H9 (cell line): ENCODE measurements at regions not wholly inside any gene's neighbourhood (a gene's known extent, or its start where the extent isn't known, plus 50 kb on each side); places are given as distances from the start of the nearest gene placed in this dataset.

Experiments
- DNase-seq: peaks from one replicate; pipeline ENCODE4 v3.0.0-alpha.2; 2017
- H2AFZ ChIP-seq: one replicate; pipeline ENCODE4 v1.6.1; 2013; ENCODE audit warnings: mild to moderate bottlenecking, low read length, control low read depth, moderate library complexity
- H2AK5ac ChIP-seq: 2 replicates; pipeline ENCODE4 v1.6.1; 2013; ENCODE audit warnings: low read length, control low read depth, mixed read lengths; ENCODE audit not compliant: insufficient read length
- H2BK120ac ChIP-seq: one replicate; pipeline ENCODE4 v1.6.1; 2013; ENCODE audit warnings: low read depth, mild to moderate bottlenecking, low read length, control low read depth, inconsistent platforms; ENCODE audit not compliant: poor library complexity, severe bottlenecking
- H2BK12ac ChIP-seq: 2 replicates; pipeline ENCODE4 v1.6.1; 2013; ENCODE audit warnings: low read length, control low read depth, mixed read lengths, low read depth; ENCODE audit not compliant: insufficient read length
- H2BK15ac ChIP-seq: 2 replicates; pipeline ENCODE4 v1.6.1; 2013; ENCODE audit warnings: low read depth, low read length, control low read depth
- H2BK20ac ChIP-seq: one replicate; pipeline ENCODE4 v1.6.1; 2013; ENCODE audit warnings: low read depth, mild to moderate bottlenecking, low read length, control low read depth, inconsistent platforms; ENCODE audit not compliant: poor library complexity, severe bottlenecking
- H2BK5ac ChIP-seq: 2 replicates; pipeline ENCODE4 v1.6.1; 2013; ENCODE audit warnings: low read length, control low read depth, mixed read lengths; ENCODE audit not compliant: insufficient read length
- H3K14ac ChIP-seq: 2 replicates; pipeline ENCODE4 v1.6.1; 2013; ENCODE audit warnings: low read length, control low read depth; ENCODE audit not compliant: insufficient read depth
- H3K18ac ChIP-seq: 2 replicates; pipeline ENCODE4 v1.6.1; 2013; ENCODE audit warnings: low read depth, mild to moderate bottlenecking, mixed read lengths, low read length, control low read depth; ENCODE audit not compliant: insufficient read length
- H3K23ac ChIP-seq: 2 replicates; pipeline ENCODE4 v1.6.1; 2013; ENCODE audit warnings: low read length, control low read depth, mixed read lengths, low read depth; ENCODE audit not compliant: insufficient read length
- H3K23me2 ChIP-seq: 2 replicates; pipeline ENCODE4 v1.6.1; 2013; ENCODE audit warnings: low read depth, mild to moderate bottlenecking, mixed read lengths, low read length, control low read depth; ENCODE audit not compliant: insufficient read length, poor library complexity, severe bottlenecking
- H3K27ac ChIP-seq: 2 replicates; pipeline ENCODE4 v1.5.1; 2013; ENCODE audit warnings: low read length, control low read depth, mixed read lengths, low read depth; ENCODE audit not compliant: insufficient read length
- H3K27me3 ChIP-seq: 2 replicates; pipeline ENCODE4 v1.6.1; 2013; ENCODE audit warnings: low read length, control low read depth, inconsistent platforms; ENCODE audit not compliant: insufficient read depth
- H3K4ac ChIP-seq: 2 replicates; pipeline ENCODE4 v1.6.1; 2013; ENCODE audit warnings: low read depth, mild to moderate bottlenecking, control low read depth, inconsistent platforms, low read length, moderate library complexity
- H3K4me1 ChIP-seq: 2 replicates; pipeline ENCODE4 v1.6.1; 2013; ENCODE audit warnings: low read length, control low read depth, inconsistent platforms; ENCODE audit not compliant: insufficient read depth
- H3K4me2 ChIP-seq: 2 replicates; pipeline ENCODE4 v1.6.1; 2013; ENCODE audit warnings: low read length, control low read depth, mixed read lengths; ENCODE audit not compliant: insufficient read length, insufficient read depth
- H3K56ac ChIP-seq: 2 replicates; pipeline ENCODE4 v1.6.1; 2013; ENCODE audit warnings: low read depth, mild to moderate bottlenecking, mixed read lengths, low read length, control low read depth; ENCODE audit not compliant: insufficient read length
- H3K79me1 ChIP-seq: 2 replicates; pipeline ENCODE4 v1.6.1; 2013; ENCODE audit warnings: low read depth, mild to moderate bottlenecking, moderate library complexity, low read length, control low read depth, inconsistent platforms; ENCODE audit not compliant: insufficient read depth, poor library complexity, severe bottlenecking
- H3K79me2 ChIP-seq: 2 replicates; pipeline ENCODE4 v1.6.1; 2013; ENCODE audit warnings: low read length, control low read depth, inconsistent platforms; ENCODE audit not compliant: insufficient read depth
- H3K9ac ChIP-seq: 2 replicates; pipeline ENCODE4 v1.6.1; 2013; ENCODE audit warnings: low read length, control low read depth, mixed read lengths; ENCODE audit not compliant: insufficient read length; ENCODE audit errors: extremely low read depth
- H3K9me3 ChIP-seq: one replicate; pipeline ENCODE4 v1.6.1; 2013; ENCODE audit warnings: low read depth, low read length, inconsistent platforms; ENCODE audit not compliant: control insufficient read depth
- H3T11ph ChIP-seq: one replicate; pipeline ENCODE4 v1.6.1; 2013; ENCODE audit warnings: mild to moderate bottlenecking, low read length, control low read depth, inconsistent platforms
- H4K20me1 ChIP-seq: one replicate; pipeline ENCODE4 v1.6.1; 2013; ENCODE audit not compliant: control insufficient read depth, insufficient read length, insufficient read depth
- H4K5ac ChIP-seq: 2 replicates; pipeline ENCODE4 v1.6.1; 2013; ENCODE audit warnings: low read depth, mild to moderate bottlenecking, mixed read lengths, low read length, control low read depth; ENCODE audit not compliant: insufficient read length
- H4K8ac ChIP-seq: replicated peaks from 2 replicates; pipeline ENCODE4 v1.6.1; 2013; ENCODE audit warnings: low read length, control low read depth, mixed read lengths, low read depth; ENCODE audit not compliant: insufficient read length
- H4K91ac ChIP-seq: 2 replicates; pipeline ENCODE4 v1.6.1; 2013; ENCODE audit warnings: low read depth, mild to moderate bottlenecking, moderate library complexity, mixed read lengths, low read length, control low read depth; ENCODE audit not compliant: insufficient read length
- H3K27ac Mint-ChIP-seq, 3 experiments: 2 replicates in 2 of 3; 3 replicates in 1 of 3; pipeline ENCODE4 v1.8.0; 2020 to 2021; ENCODE audit warnings: mixed read lengths in 3 of 3, mild to moderate bottlenecking in 1 of 3, moderate library complexity in 1 of 3
- H3K27me3 Mint-ChIP-seq: 2 replicates; pipeline ENCODE4 v1.8.0; 2021; ENCODE audit warnings: low read depth, mild to moderate bottlenecking, moderate library complexity, mixed read lengths
- H3K36me3 Mint-ChIP-seq, 3 experiments: 2 replicates in 2 of 3; 3 replicates in 1 of 3; pipeline ENCODE4 v1.8.0; 2020 to 2021; ENCODE audit warnings: low read depth in 3 of 3, mixed read lengths in 3 of 3; ENCODE audit not compliant: insufficient read depth in 1 of 3
- H3K4me1 Mint-ChIP-seq, 2 experiments: 2 replicates each; pipeline ENCODE4 v1.8.0; 2020; ENCODE audit warnings: mixed read lengths in 2 of 2
- H3K4me3 Mint-ChIP-seq, 2 experiments: 2 replicates in 1 of 2; 3 replicates in 1 of 2; pipeline ENCODE4 v1.8.0; 2020 to 2021; ENCODE audit warnings: mild to moderate bottlenecking in 2 of 2, mixed read lengths in 2 of 2, moderate library complexity in 1 of 2
- H3K9me3 Mint-ChIP-seq, 2 experiments: 2 replicates in 1 of 2; 3 replicates in 1 of 2; pipeline ENCODE4 v1.8.0; 2020; ENCODE audit warnings: mild to moderate bottlenecking in 2 of 2, mixed read lengths in 2 of 2, moderate library complexity in 1 of 2
- CTCF ChIP-seq: fragments of 200-600 bp; sonication (generic); conservative IDR thresholded peaks from 3 replicates; pipeline ENCODE4 v1.8.0; 2021; ENCODE audit warnings: antibody characterized with exemption, mild to moderate bottlenecking
- WGBS: extraction: QIAGEN DNeasy Blood & Tissue Kit; methylation state at CpG from one replicate; pipeline ENCODE4 v1.1.7; 2013; ENCODE audit warnings: missing lambda C conversion rate, low lambda C conversion rate, mixed read lengths; ENCODE audit not compliant: insufficient read length; ENCODE audit errors: extremely low coverage; 5-methylcytosine and 5-hydroxymethylcytosine counted together

GRCh38 chr9:20048437-20048836 lies 259.6 kb upstream of the SLC24A2 start:
- H3K4me2 ChIP-seq = no peak overlapping the region
- H3K4ac ChIP-seq = no peak overlapping the region
- Mint-ChIP-seq H3K36me3 (no peaks in the 10 kb centered on the region), H3K9me3 (no peaks in the 10 kb centered on the region), H3K4me1 (peaks cover 4 to 15% of the 10 kb centered on the region in 2 experiments; a peak in 3 of 4 replicates), H3K4me3 (no peak overlapping the region), H3K27ac (no peak overlapping the region), H3K27me3 (no peaks in the 10 kb centered on the region; the same call in 1 of the 2 replicates)
- H3K23me2 ChIP-seq = no peaks in the 10 kb centered on the region
- no peaks in the 10 kb centered on the region for H3K79me1 ChIP-seq
- no peak overlapping the region for H3K14ac ChIP-seq
- H2BK15ac ChIP-seq = no peak overlapping the region
- H4K5ac ChIP-seq = no peak overlapping the region
- no peak overlapping the region for H3K9ac ChIP-seq
- H3K27me3 ChIP-seq = no peaks in the 10 kb centered on the region
- WGBS = no CpG with 5 or more reads among the region's 2 CpGs
- no peaks in the 10 kb centered on the region for H3K9me3 ChIP-seq
- H2AK5ac ChIP-seq = no peak overlapping the region
- TF ChIP-seq CTCF = no peak
- H3K79me2 ChIP-seq = no peaks in the 10 kb centered on the region
- no peak overlapping the region for H3K27ac ChIP-seq
- H3K4me1 ChIP-seq = no peaks in the 10 kb centered on the region
- no peak overlapping the region for H2AFZ ChIP-seq
- no peak overlapping the region for H4K91ac ChIP-seq
- no peak overlapping the region for H2BK5ac ChIP-seq
- no peak overlapping the region for H2BK20ac ChIP-seq
- no peak overlapping the region for H3T11ph ChIP-seq
- H4K8ac ChIP-seq = no peak overlapping the region
- no peak for DNase-seq
- H4K20me1 ChIP-seq = no peaks in the 10 kb centered on the region
- H2BK120ac ChIP-seq = no peak overlapping the region
- no peak overlapping the region for H3K56ac ChIP-seq
- no peak overlapping the region for H3K23ac ChIP-seq
- no peak overlapping the region for H2BK12ac ChIP-seq
- no peak overlapping the region for H3K18ac ChIP-seq
